DND-41 (cell line): ENCODE measurements at regions not wholly inside any gene's neighbourhood (a gene's known extent, or its start where the extent isn't known, plus 50 kb on each side); places are given as distances from the start of the nearest gene placed in this dataset.

Experiments used
- ATAC-seq: fragments of 200-7000 bp; cut with Tn5 transposase; 3 replicates; pipeline ENCODE4 v1.9.1; 2021; ENCODE audit warnings: low read depth; ENCODE audit not compliant: insufficient read depth
- DNase-seq: peaks from one replicate; pipeline ENCODE4 v3.0.0-alpha.2; 2020
- H2AFZ ChIP-seq: 2 replicates; pipeline ENCODE4 v1.6.0; 2012; ENCODE audit warnings: low read depth, low read length
- H3K27ac ChIP-seq: 2 replicates; pipeline ENCODE4 v1.5.1; 2012; ENCODE audit warnings: low read length, inconsistent platforms
- H3K27me3 ChIP-seq: fragments of 200-600 bp; sonication (generic); 2 replicates; pipeline ENCODE4 v1.6.0; 2012; ENCODE audit warnings: low read length, mild to moderate bottlenecking, inconsistent platforms; ENCODE audit not compliant: insufficient read depth, poor library complexity
- H3K36me3 ChIP-seq: 2 replicates; pipeline ENCODE4 v1.5.1; 2012; ENCODE audit warnings: low read length, inconsistent platforms; ENCODE audit not compliant: insufficient read depth
- H3K4me1 ChIP-seq: 2 replicates; pipeline ENCODE4 v1.5.1; 2012; ENCODE audit warnings: mild to moderate bottlenecking, low read length; ENCODE audit not compliant: insufficient read depth
- H3K4me2 ChIP-seq: 2 replicates; pipeline ENCODE4 v1.6.0; 2012; ENCODE audit warnings: mild to moderate bottlenecking, moderate library complexity, low read length, inconsistent platforms; ENCODE audit not compliant: insufficient read depth
- H3K4me3 ChIP-seq, 2 experiments: fragments of 200-600 bp in 1 of 2; shearing (Covaris generic) in 1 of 2; 2 replicates each; pipeline ENCODE4 v1.5.1; 2012 to 2016; ENCODE audit warnings: inconsistent platforms in 2 of 2, low read length in 2 of 2, mild to moderate bottlenecking in 2 of 2, low read depth in 1 of 2, moderate library complexity in 1 of 2
- H3K79me2 ChIP-seq: 2 replicates; pipeline ENCODE4 v1.6.0; 2012; ENCODE audit warnings: low read length, inconsistent platforms; ENCODE audit not compliant: insufficient read depth
- H3K9ac ChIP-seq: 2 replicates; pipeline ENCODE4 v1.6.0; 2012; ENCODE audit warnings: low read depth, mild to moderate bottlenecking, inconsistent platforms, low read length, moderate library complexity
- H3K9me3 ChIP-seq: 2 replicates; pipeline ENCODE4 v1.5.1; 2012; ENCODE audit warnings: low read length, moderate library complexity, mild to moderate bottlenecking, inconsistent platforms; ENCODE audit not compliant: insufficient read depth, severe bottlenecking
- H4K20me1 ChIP-seq: 2 replicates; pipeline ENCODE4 v1.6.0; 2012; ENCODE audit warnings: low read length; ENCODE audit not compliant: insufficient read depth
- EZH2 ChIP-seq: IDR thresholded peaks from 3 replicates; pipeline ENCODE4 v1.6.1; 2012; ENCODE audit warnings: borderline replicate concordance, low read depth, mild to moderate bottlenecking, moderate library complexity, low read length, inconsistent platforms; ENCODE audit not compliant: severe bottlenecking
- TF ChIP-seq, protein P1 (sequence below): IDR thresholded peaks from 2 replicates; pipeline ENCODE4 v1.5.1; 2012; ENCODE audit warnings: borderline replicate concordance, low read length, moderate library complexity, mild to moderate bottlenecking; ENCODE audit not compliant: poor library complexity, severe bottlenecking; ENCODE audit errors: extremely low read depth

DNA sequence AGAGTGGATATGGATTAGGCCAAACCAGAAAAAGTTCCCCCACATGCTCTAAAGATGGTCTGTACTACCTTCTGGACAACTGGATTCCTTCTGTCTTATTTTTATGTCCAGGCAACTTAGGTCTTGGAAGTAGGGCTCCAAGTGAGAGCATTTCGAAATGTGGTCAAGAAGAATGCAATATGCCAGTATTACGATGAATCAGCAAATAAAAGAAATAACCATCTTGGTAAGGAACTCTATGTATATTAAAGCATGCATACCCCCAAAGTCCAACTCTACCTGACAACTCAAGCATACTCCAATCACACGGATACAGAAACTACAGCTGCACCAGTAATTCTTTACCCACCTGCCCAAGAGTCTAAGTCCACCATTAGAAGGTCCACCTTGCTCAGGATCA is 234.5 kb downstream of the HNRNPD start:
- Histone ChIP-seq H3K4me2 (no peak overlapping the region), H3K9me3 (no peaks in the 10 kb centered on the region), H2AFZ (no peak overlapping the region), H3K4me3 (no peak overlapping the region), H3K9ac (no peak overlapping the region), H3K36me3 (no peaks in the 10 kb centered on the region), H3K4me1 (no peaks in the 10 kb centered on the region), H4K20me1 (no peaks in the 10 kb centered on the region), H3K79me2 (no peaks in the 10 kb centered on the region), H3K27me3 (peaks cover 3% of the 10 kb centered on the region), H3K27ac (no peak overlapping the region)
- ATAC-seq (no peak), DNase-seq (no peak)
- TF ChIP-seq EZH2 = no peak
- TF ChIP-seq, protein P1, sequence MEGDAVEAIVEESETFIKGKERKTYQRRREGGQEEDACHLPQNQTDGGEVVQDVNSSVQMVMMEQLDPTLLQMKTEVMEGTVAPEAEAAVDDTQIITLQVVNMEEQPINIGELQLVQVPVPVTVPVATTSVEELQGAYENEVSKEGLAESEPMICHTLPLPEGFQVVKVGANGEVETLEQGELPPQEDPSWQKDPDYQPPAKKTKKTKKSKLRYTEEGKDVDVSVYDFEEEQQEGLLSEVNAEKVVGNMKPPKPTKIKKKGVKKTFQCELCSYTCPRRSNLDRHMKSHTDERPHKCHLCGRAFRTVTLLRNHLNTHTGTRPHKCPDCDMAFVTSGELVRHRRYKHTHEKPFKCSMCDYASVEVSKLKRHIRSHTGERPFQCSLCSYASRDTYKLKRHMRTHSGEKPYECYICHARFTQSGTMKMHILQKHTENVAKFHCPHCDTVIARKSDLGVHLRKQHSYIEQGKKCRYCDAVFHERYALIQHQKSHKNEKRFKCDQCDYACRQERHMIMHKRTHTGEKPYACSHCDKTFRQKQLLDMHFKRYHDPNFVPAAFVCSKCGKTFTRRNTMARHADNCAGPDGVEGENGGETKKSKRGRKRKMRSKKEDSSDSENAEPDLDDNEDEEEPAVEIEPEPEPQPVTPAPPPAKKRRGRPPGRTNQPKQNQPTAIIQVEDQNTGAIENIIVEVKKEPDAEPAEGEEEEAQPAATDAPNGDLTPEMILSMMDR = no peak

GRCh38 chr4:82138374-82138773 is 235.4 kb downstream of the HNRNPD start:
- Histone ChIP-seq H3K4me3 (no peak overlapping the region), H3K4me1 (no peaks in the 10 kb centered on the region), H3K9me3 (no peaks in the 10 kb centered on the region), H3K27me3 (peaks cover 3% of the 10 kb centered on the region), H3K9ac (no peak overlapping the region), H4K20me1 (no peaks in the 10 kb centered on the region), H2AFZ (no peak overlapping the region), H3K79me2 (no peaks in the 10 kb centered on the region), H3K4me2 (no peak overlapping the region), H3K36me3 (no peaks in the 10 kb centered on the region), H3K27ac (no peak overlapping the region)
- DNase-seq (no peak), ATAC-seq (no peak)
- TF ChIP-seq EZH2 = no peak
- TF ChIP-seq, protein P1 = no peak

DNA sequence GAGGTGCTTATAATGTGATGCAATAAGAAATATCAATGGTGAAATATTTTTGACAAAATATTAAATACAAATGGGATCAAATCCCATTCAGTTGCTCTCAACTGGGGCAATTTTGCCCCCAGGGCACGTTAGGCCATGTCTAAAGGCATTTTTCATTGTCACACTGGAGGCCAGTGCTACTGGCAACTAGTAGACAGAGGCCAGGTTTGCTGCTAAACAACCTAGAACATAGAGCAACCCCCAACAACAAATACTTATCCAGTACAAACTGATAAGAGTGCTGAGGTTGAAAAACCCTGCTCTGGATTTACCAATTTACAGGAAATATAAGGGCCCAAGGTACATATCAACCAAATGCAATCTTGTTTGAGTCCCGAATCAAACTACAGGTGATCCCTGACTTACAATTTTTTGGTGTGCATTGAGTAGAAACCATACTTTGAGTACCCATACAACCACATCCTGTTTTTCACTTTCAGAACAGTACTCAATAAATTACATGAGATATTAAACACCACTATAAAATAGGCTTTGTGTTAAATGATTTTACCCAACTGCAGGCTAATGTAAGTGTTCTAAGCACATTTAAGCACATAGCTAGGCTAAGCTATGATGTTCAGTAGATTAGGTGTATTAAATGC is 237.5 kb downstream of the HNRNPD start:
- Histone ChIP-seq H3K79me2 (no peaks in the 10 kb centered on the region), H3K27ac (no peak overlapping the region), H3K4me2 (no peak overlapping the region), H3K9ac (no peak overlapping the region), H3K27me3 (no peaks in the 10 kb centered on the region), H3K4me1 (no peaks in the 10 kb centered on the region), H3K9me3 (no peaks in the 10 kb centered on the region), H4K20me1 (no peaks in the 10 kb centered on the region), H3K4me3 (no peak overlapping the region), H2AFZ (no peak overlapping the region), H3K36me3 (no peaks in the 10 kb centered on the region)
- no peak for ATAC-seq
- DNase-seq = no peak
- TF ChIP-seq EZH2 = no peak
- TF ChIP-seq, protein P1 = no peak

GRCh38 chr4:82128355-82128754 is 245.4 kb downstream of the HNRNPD start:
- no peak for TF ChIP-seq EZH2
- TF ChIP-seq, protein P1 = no peak
- H3K4me2 ChIP-seq = no peak overlapping the region
- peaks cover 5% of the 10 kb centered on the region for H3K27me3 ChIP-seq
- H3K4me3 ChIP-seq = no peak overlapping the region
- no peak for ATAC-seq
- DNase-seq = no peak
- no peak overlapping the region for H3K27ac ChIP-seq
- H3K4me1 ChIP-seq = no peaks in the 10 kb centered on the region
- H2AFZ ChIP-seq = no peak overlapping the region
- no peaks in the 10 kb centered on the region for H3K9me3 ChIP-seq
- no peaks in the 10 kb centered on the region for H3K36me3 ChIP-seq
- no peak overlapping the region for H3K9ac ChIP-seq
- H3K79me2 ChIP-seq = no peaks in the 10 kb centered on the region
- no peaks in the 10 kb centered on the region for H4K20me1 ChIP-seq
